ENCODE measurements at regions not wholly inside any gene's neighbourhood (a gene's known extent, or its start where the extent isn't known, plus 50 kb on each side); places are given as distances from the start of the nearest gene placed in this dataset.

GRCh38 chr6:169160855-169161560 lies 92.6 kb downstream of the THBS2 start:
- TF ChIP-seq YY1 (IDR thresholded peaks at IDR 0.05; ENCODE audit: insufficient read depth, insufficient read length) (no peak), SUZ12 (IDR thresholded peaks at IDR 0.05; ENCODE audit: extremely low read depth, insufficient read depth, insufficient read length) (no peak)
